ENCODE measurements at regions not wholly inside any gene's neighbourhood (a gene's known extent, or its start where the extent isn't known, plus 50 kb on each side); places are given as distances from the start of the nearest gene placed in this dataset.

- Histone ChIP-seq H3K9me3 (ENCODE audit: control insufficient read depth, insufficient read depth, low read length) (no peaks in the 10 kb centered on the region), H3K4me3 (ENCODE audit: low read depth, low read length) (no peak overlapping the region), H3K27ac (ENCODE audit: low read depth, low read length) (no peak overlapping the region), H3K27me3 (ENCODE audit: control insufficient read depth, insufficient read depth, low read length) (no peaks in the 10 kb centered on the region)
- TF ChIP-seq, protein P1, sequence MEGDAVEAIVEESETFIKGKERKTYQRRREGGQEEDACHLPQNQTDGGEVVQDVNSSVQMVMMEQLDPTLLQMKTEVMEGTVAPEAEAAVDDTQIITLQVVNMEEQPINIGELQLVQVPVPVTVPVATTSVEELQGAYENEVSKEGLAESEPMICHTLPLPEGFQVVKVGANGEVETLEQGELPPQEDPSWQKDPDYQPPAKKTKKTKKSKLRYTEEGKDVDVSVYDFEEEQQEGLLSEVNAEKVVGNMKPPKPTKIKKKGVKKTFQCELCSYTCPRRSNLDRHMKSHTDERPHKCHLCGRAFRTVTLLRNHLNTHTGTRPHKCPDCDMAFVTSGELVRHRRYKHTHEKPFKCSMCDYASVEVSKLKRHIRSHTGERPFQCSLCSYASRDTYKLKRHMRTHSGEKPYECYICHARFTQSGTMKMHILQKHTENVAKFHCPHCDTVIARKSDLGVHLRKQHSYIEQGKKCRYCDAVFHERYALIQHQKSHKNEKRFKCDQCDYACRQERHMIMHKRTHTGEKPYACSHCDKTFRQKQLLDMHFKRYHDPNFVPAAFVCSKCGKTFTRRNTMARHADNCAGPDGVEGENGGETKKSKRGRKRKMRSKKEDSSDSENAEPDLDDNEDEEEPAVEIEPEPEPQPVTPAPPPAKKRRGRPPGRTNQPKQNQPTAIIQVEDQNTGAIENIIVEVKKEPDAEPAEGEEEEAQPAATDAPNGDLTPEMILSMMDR (IDR thresholded peaks at IDR 0.05; ENCODE audit: low read depth, low read length) = no peak
- ChIA-PET CTCF (no interaction called here), POLR2A (no interaction called here)
- DNase-seq (ENCODE audit: low read depth, low spot score) = no peak
Observed at GRCh38 chr12:102548543-102548942, 68.2 kb upstream of the IGF1 start.

GRCh38 chr12:102543494-102544485 lies 63.4 kb upstream of the IGF1 start:
- H3K27ac ChIP-seq (ENCODE audit: low read depth, low read length) = no peak overlapping the region
- ChIA-PET CTCF (interaction anchor here (0.6 to 1.9 kb wide), 7 partner anchors 9 to 165 kb away, joined by 3 to 6 read pairs (median 3); no protein-coding TSS in a partner anchor), POLR2A (no interaction called here)
- no peak for DNase-seq (ENCODE audit: low read depth, low spot score)
- H3K27me3 ChIP-seq (ENCODE audit: control insufficient read depth, insufficient read depth, low read length) = no peaks in the 10 kb centered on the region
- H3K4me3 ChIP-seq (ENCODE audit: low read depth, low read length) = no peak overlapping the region
- TF ChIP-seq, protein P1 (IDR thresholded peaks at IDR 0.05; ENCODE audit: low read depth, low read length) = peak; percentile 30
- no peaks in the 10 kb centered on the region for H3K9me3 ChIP-seq (ENCODE audit: control insufficient read depth, insufficient read depth, low read length)

- Histone ChIP-seq H3K27me3 (ENCODE audit: control insufficient read depth, insufficient read depth, low read length) (no peaks in the 10 kb centered on the region), H3K9me3 (ENCODE audit: control insufficient read depth, insufficient read depth, low read length) (no peaks in the 10 kb centered on the region), H3K27ac (ENCODE audit: low read depth, low read length) (no peak overlapping the region), H3K4me3 (ENCODE audit: low read depth, low read length) (no peak overlapping the region)
- TF ChIP-seq, protein P1 (IDR thresholded peaks at IDR 0.05; ENCODE audit: low read depth, low read length) = no peak
- ChIA-PET POLR2A (no interaction called here), CTCF (interaction anchor here (0.6 to 1.9 kb wide), 4 partner anchors 14 to 58 kb away, joined by 3 to 6 read pairs (median 4); no protein-coding TSS in a partner anchor)
- DNase-seq (ENCODE audit: low read depth, low spot score) = no peak
Observed at GRCh38 chr12:102542816-102543440, 62.6 kb upstream of the IGF1 start.

GRCh38 chr12:102540815-102541385 lies 60.5 kb upstream of the IGF1 start:
- ChIA-PET CTCF (interaction anchor here (0.9 to 1.5 kb wide), 2 partner anchors 56 to 161 kb away, joined by 4 to 5 read pairs; no protein-coding TSS in a partner anchor), POLR2A (no interaction called here)
- H3K4me3 ChIP-seq (ENCODE audit: low read depth, low read length) = no peak overlapping the region

More at GRCh38 chr12:102540815-102541385, 60.5 kb upstream of the IGF1 start:
- DNase-seq (ENCODE audit: low read depth, low spot score) = no peak
- H3K9me3 ChIP-seq (ENCODE audit: control insufficient read depth, insufficient read depth, low read length) = no peaks in the 10 kb centered on the region
- no peaks in the 10 kb centered on the region for H3K27me3 ChIP-seq (ENCODE audit: control insufficient read depth, insufficient read depth, low read length)
- no peak overlapping the region for H3K27ac ChIP-seq (ENCODE audit: low read depth, low read length)
- TF ChIP-seq, protein P1 (IDR thresholded peaks at IDR 0.05; ENCODE audit: low read depth, low read length) = no peak

Data from AG04450 (cell line).